ENCODE measurements at regions not wholly inside any gene's neighbourhood (a gene's known extent, or its start where the extent isn't known, plus 50 kb on each side); places are given as distances from the start of the nearest gene placed in this dataset.

DNA sequence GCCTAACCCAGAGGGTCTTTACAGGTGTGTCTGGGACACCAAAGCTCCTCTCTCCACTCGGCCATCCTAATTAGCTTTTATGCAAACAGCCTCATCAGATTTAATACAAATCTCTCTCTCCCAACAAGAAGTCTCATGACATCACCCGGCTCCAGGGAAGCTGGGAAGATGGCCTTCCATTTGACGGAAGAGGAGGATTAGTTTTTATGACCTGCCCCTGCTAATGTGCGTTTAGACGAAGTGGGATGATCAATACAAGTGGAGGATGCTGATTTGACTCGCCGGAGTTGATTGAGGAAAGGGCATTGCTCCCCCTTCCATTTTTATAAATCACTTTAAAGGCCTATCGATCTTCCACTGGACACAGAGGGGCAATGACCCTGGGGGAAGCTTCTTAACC is 239.2 kb downstream of the BCL11B start:
- H3K4me3 ChIP-seq (ENCODE audit: low read depth, low read length), result no peak overlapping the region
- no peak overlapping the region for H3K27ac ChIP-seq (ENCODE audit: low read depth, low read length)
- no peak overlapping the region for H2BK5ac ChIP-seq (ENCODE audit: low read depth, low read length, poor library complexity)
- no peak overlapping the region for H4K91ac ChIP-seq (ENCODE audit: low read depth, low read length)
- H4K8ac ChIP-seq (ENCODE audit: low read depth, low read length), result no peak overlapping the region
- H3K36me3 ChIP-seq (ENCODE audit: control insufficient read depth in 1 of 2, insufficient read depth in 2 of 2, low read length in 2 of 2), result no peaks in the 10 kb centered on the region
- no peak overlapping the region for H2AK5ac ChIP-seq (ENCODE audit: low read length)
- H4K12ac ChIP-seq (ENCODE audit: low read depth, low read length), result no peak overlapping the region
- no peaks in the 10 kb centered on the region for H3K9me3 ChIP-seq (ENCODE audit: insufficient read depth, low read depth, low read length)
- no CpG with 5 or more reads among the region's 8 CpGs for WGBS (ENCODE audit: extremely low coverage, insufficient coverage, insufficient read length)
- no peak overlapping the region for H3K4ac ChIP-seq (ENCODE audit: low read depth, low read length)
- H2AFZ ChIP-seq (ENCODE audit: insufficient read depth, low read length, poor library complexity), result no peak overlapping the region
- no peaks in the 10 kb centered on the region for H3K27me3 ChIP-seq (ENCODE audit: insufficient read depth, low read length)
- no peak overlapping the region for H3K9ac ChIP-seq (ENCODE audit: low read length)
- H3K79me1 ChIP-seq (ENCODE audit: low read length), result peaks cover 19% of the 10 kb centered on the region
- H3K79me2 ChIP-seq (ENCODE audit: control insufficient read depth, insufficient read depth, low read length, poor library complexity), result no peaks in the 10 kb centered on the region
- peaks cover 11 to 15% of the 10 kb centered on the region in 2 experiments for H3K4me1 ChIP-seq (ENCODE audit: control insufficient read depth in 1 of 2, insufficient read depth in 2 of 2, low read length in 2 of 2)
- no peak overlapping the region for H3K14ac ChIP-seq (ENCODE audit: low read length)
- no peak overlapping the region for H2BK120ac ChIP-seq (ENCODE audit: insufficient read depth, low read length, poor library complexity)
- no peak overlapping the region for H3K23ac ChIP-seq (ENCODE audit: low read length)
- no peak overlapping the region for H2BK12ac ChIP-seq (ENCODE audit: low read length)
- DNase-seq, result no peak
- no peak overlapping the region for H3K18ac ChIP-seq (ENCODE audit: low read length)
- H3K4me2 ChIP-seq (ENCODE audit: low read length), result no peak overlapping the region

- no peak overlapping the region for H3K18ac ChIP-seq (ENCODE audit: low read length)
- H3K79me2 ChIP-seq (ENCODE audit: control insufficient read depth, insufficient read depth, low read length, poor library complexity), result no peaks in the 10 kb centered on the region
- no peak overlapping the region for H3K4me3 ChIP-seq (ENCODE audit: low read depth, low read length)
- no peak overlapping the region for H2BK120ac ChIP-seq (ENCODE audit: insufficient read depth, low read length, poor library complexity)
- no peak overlapping the region for H3K14ac ChIP-seq (ENCODE audit: low read length)
- H4K12ac ChIP-seq (ENCODE audit: low read depth, low read length), result no peak overlapping the region
- no peak overlapping the region for H3K27ac ChIP-seq (ENCODE audit: low read depth, low read length)
- peaks cover 19% of the 10 kb centered on the region for H3K79me1 ChIP-seq (ENCODE audit: low read length)
- H3K27me3 ChIP-seq (ENCODE audit: insufficient read depth, low read length), result no peaks in the 10 kb centered on the region
- H2AK5ac ChIP-seq (ENCODE audit: low read length), result no peak overlapping the region
- H2BK5ac ChIP-seq (ENCODE audit: low read depth, low read length, poor library complexity), result no peak overlapping the region
- H3K4ac ChIP-seq (ENCODE audit: low read depth, low read length), result no peak overlapping the region
- no peak overlapping the region for H2BK12ac ChIP-seq (ENCODE audit: low read length)
- no CpG with 5 or more reads among the region's 9 CpGs for WGBS (ENCODE audit: extremely low coverage, insufficient coverage, insufficient read length)
- H3K9ac ChIP-seq (ENCODE audit: low read length), result no peak overlapping the region
- DNase-seq, result no peak
- no peak overlapping the region for H4K91ac ChIP-seq (ENCODE audit: low read depth, low read length)
- H3K4me2 ChIP-seq (ENCODE audit: low read length), result no peak overlapping the region
- H3K4me1 ChIP-seq (ENCODE audit: control insufficient read depth in 1 of 2, insufficient read depth in 2 of 2, low read length in 2 of 2), result peaks cover 11 to 17% of the 10 kb centered on the region in 2 experiments
- no peaks in the 10 kb centered on the region for H3K36me3 ChIP-seq (ENCODE audit: control insufficient read depth in 1 of 2, insufficient read depth in 2 of 2, low read length in 2 of 2)
- H2AFZ ChIP-seq (ENCODE audit: insufficient read depth, low read length, poor library complexity), result no peak overlapping the region
- H3K9me3 ChIP-seq (ENCODE audit: insufficient read depth, low read depth, low read length), result no peaks in the 10 kb centered on the region
- H3K23ac ChIP-seq (ENCODE audit: low read length), result no peak overlapping the region
- no peak overlapping the region for H4K8ac ChIP-seq (ENCODE audit: low read depth, low read length)
These were observed 238.0 kb downstream of the BCL11B start for GRCh38 chr14:99033951-99034350.

DNA sequence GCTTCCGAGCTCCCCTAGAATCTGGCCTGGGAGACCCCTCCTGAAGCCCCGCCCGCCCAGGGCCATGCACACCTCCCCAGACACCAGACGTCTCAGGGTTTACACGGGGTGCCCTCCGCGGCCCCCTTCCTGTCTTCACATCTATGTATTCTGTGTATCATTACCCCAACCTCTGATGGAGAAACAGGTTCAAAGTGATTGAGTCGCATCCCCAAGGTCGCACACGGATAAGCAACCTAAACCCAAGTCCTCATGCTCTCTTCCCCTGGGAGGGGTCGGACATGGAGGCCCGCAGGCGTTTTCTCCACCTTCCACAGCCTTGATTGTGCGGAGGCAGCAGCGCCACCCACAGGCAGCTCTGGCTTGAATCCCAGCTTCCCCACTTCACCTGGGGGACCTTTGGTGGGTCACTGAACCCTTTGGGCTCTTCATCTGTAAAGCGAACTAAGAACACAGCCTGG is 237.3 kb downstream of the BCL11B start:
- no peak overlapping the region for H3K4me2 ChIP-seq (ENCODE audit: low read length)
- H2BK5ac ChIP-seq (ENCODE audit: low read depth, low read length, poor library complexity), result no peak overlapping the region
- H3K36me3 ChIP-seq (ENCODE audit: control insufficient read depth in 1 of 2, insufficient read depth in 2 of 2, low read length in 2 of 2), result no peaks in the 10 kb centered on the region
- peaks cover 21% of the 10 kb centered on the region for H3K79me1 ChIP-seq (ENCODE audit: low read length)
- H3K4me3 ChIP-seq (ENCODE audit: low read depth, low read length), result no peak overlapping the region
- H2AFZ ChIP-seq (ENCODE audit: insufficient read depth, low read length, poor library complexity), result no peak overlapping the region
- no peak overlapping the region for H4K12ac ChIP-seq (ENCODE audit: low read depth, low read length)
- H3K27me3 ChIP-seq (ENCODE audit: insufficient read depth, low read length), result no peaks in the 10 kb centered on the region
- no peaks in the 10 kb centered on the region for H3K79me2 ChIP-seq (ENCODE audit: control insufficient read depth, insufficient read depth, low read length, poor library complexity)
- H3K18ac ChIP-seq (ENCODE audit: low read length), result no peak overlapping the region
- H3K9ac ChIP-seq (ENCODE audit: low read length), result no peak overlapping the region
- no peak overlapping the region for H3K14ac ChIP-seq (ENCODE audit: low read length)
- H3K4ac ChIP-seq (ENCODE audit: low read depth, low read length), result no peak overlapping the region
- no peak overlapping the region for H4K8ac ChIP-seq (ENCODE audit: low read depth, low read length)
- H3K23ac ChIP-seq (ENCODE audit: low read length), result no peak overlapping the region
- no CpG with 5 or more reads among the region's 16 CpGs for WGBS (ENCODE audit: extremely low coverage, insufficient coverage, insufficient read length)
- H3K4me1 ChIP-seq (ENCODE audit: control insufficient read depth in 1 of 2, insufficient read depth in 2 of 2, low read length in 2 of 2), result peaks cover 11 to 17% of the 10 kb centered on the region in 2 experiments
- peak overlapping the region; percentile 21 for H2AK5ac ChIP-seq (ENCODE audit: low read length)
- H4K91ac ChIP-seq (ENCODE audit: low read depth, low read length), result peak overlapping the region; percentile 92
- H2BK12ac ChIP-seq (ENCODE audit: low read length), result peak overlapping the region; percentile 88
- DNase-seq, result no peak
- peak overlapping the region; percentile 94 for H2BK120ac ChIP-seq (ENCODE audit: insufficient read depth, low read length, poor library complexity)
- no peaks in the 10 kb centered on the region for H3K9me3 ChIP-seq (ENCODE audit: insufficient read depth, low read depth, low read length)
- H3K27ac ChIP-seq (ENCODE audit: low read depth, low read length), result no peak overlapping the region

DNA sequence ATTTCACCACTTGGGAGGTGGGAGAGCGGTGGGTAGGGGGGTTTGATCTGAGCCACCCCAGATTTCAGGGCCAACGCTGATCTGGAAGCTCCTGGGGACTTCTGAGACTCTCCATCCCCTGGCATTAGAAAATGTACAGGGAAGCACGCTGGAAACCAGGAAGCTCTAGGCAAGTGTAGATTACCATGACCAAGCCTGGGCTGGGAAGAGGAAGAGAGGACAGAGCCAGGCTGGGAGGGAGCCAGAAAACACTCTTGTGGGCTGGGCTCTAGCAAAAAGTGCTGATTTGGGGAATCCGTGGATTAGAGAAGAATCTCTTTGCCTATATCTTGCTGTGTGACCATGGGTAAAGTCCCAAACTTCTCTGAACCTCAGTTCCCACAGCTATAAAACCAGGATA is 236.7 kb downstream of the BCL11B start:
- no CpG with 5 or more reads among the region's 4 CpGs for WGBS (ENCODE audit: extremely low coverage, insufficient coverage, insufficient read length)

More for the DNA sequence above, 236.7 kb downstream of the BCL11B start:
- no peaks in the 10 kb centered on the region for H3K79me2 ChIP-seq (ENCODE audit: control insufficient read depth, insufficient read depth, low read length, poor library complexity)
- DNase-seq, result peak in 1 of 2 donors; percentile 9
- peaks cover 21% of the 10 kb centered on the region for H3K79me1 ChIP-seq (ENCODE audit: low read length)
- H4K8ac ChIP-seq (ENCODE audit: low read depth, low read length), result peak overlapping the region; percentile 82
- peak overlapping the region; percentile 65 for H2BK5ac ChIP-seq (ENCODE audit: low read depth, low read length, poor library complexity)
- H2AFZ ChIP-seq (ENCODE audit: insufficient read depth, low read length, poor library complexity), result no peak overlapping the region
- H4K12ac ChIP-seq (ENCODE audit: low read depth, low read length), result no peak overlapping the region
- H2AK5ac ChIP-seq (ENCODE audit: low read length), result no peak overlapping the region
- peak overlapping the region; percentile 94 for H2BK120ac ChIP-seq (ENCODE audit: insufficient read depth, low read length, poor library complexity)
- no peak overlapping the region for H3K4me2 ChIP-seq (ENCODE audit: low read length)
- no peak overlapping the region for H3K4me3 ChIP-seq (ENCODE audit: low read depth, low read length)
- H3K4me1 ChIP-seq (ENCODE audit: control insufficient read depth in 1 of 2, insufficient read depth in 2 of 2, low read length in 2 of 2), result peaks cover 11 to 17% of the 10 kb centered on the region in 2 experiments
- H3K27me3 ChIP-seq (ENCODE audit: insufficient read depth, low read length), result no peaks in the 10 kb centered on the region
- no peak overlapping the region for H3K14ac ChIP-seq (ENCODE audit: low read length)
- peak overlapping the region; percentile 88 for H2BK12ac ChIP-seq (ENCODE audit: low read length)
- H4K91ac ChIP-seq (ENCODE audit: low read depth, low read length), result peak overlapping the region; percentile 92
- no peak overlapping the region for H3K4ac ChIP-seq (ENCODE audit: low read depth, low read length)
- H3K23ac ChIP-seq (ENCODE audit: low read length), result no peak overlapping the region
- no peak overlapping the region for H3K27ac ChIP-seq (ENCODE audit: low read depth, low read length)
- H3K9ac ChIP-seq (ENCODE audit: low read length), result no peak overlapping the region
- H3K36me3 ChIP-seq (ENCODE audit: control insufficient read depth in 1 of 2, insufficient read depth in 2 of 2, low read length in 2 of 2), result no peaks in the 10 kb centered on the region
- H3K9me3 ChIP-seq (ENCODE audit: insufficient read depth, low read depth, low read length), result no peaks in the 10 kb centered on the region
- peak overlapping the region; percentile 92 for H3K18ac ChIP-seq (ENCODE audit: low read length)
